GM12891 (cell line): ENCODE measurements at regions not wholly inside any gene's neighbourhood (a gene's known extent, or its start where the extent isn't known, plus 50 kb on each side); places are given as distances from the start of the nearest gene placed in this dataset.
"Not testable (repeated sequence)": the region's sequence is repeated elsewhere in the genome, so short reads cannot be mapped to it uniquely, and the experiment has no call there.

Experiments used
- DNase-seq: peaks from one replicate; pipeline ENCODE4 v3.0.0; 2011; ENCODE audit warnings: low spot score; ENCODE audit not compliant: insufficient read length
- FAIRE-seq: peaks from 2 replicates; lab custom pipeline; 2011; peaks lifted over from hg19 to GRCh38; lab: Jason Lieb, UNC
- PAX5 ChIP-seq: IDR thresholded peaks from 2 replicates; pipeline ENCODE4 v1.6.1; 2011; ENCODE audit warnings: low read length, moderate library complexity, mild to moderate bottlenecking; ENCODE audit not compliant: insufficient read depth, severe bottlenecking
- POLR2A ChIP-seq: IDR thresholded peaks from 2 replicates; pipeline ENCODE4 v1.6.1; 2011; ENCODE audit warnings: low read depth, low read length, control low read depth
- POLR2AphosphoS5 ChIP-seq: IDR thresholded peaks from 2 replicates; pipeline ENCODE4 v1.6.1; 2011; ENCODE audit warnings: low read depth, low read length, control low read depth
- POU2F2 ChIP-seq: IDR thresholded peaks from 2 replicates; pipeline ENCODE4 v1.6.1; 2011; ENCODE audit warnings: low read depth, mild to moderate bottlenecking, control low read depth, low read length, moderate library complexity
- SPI1 ChIP-seq: IDR thresholded peaks from 2 replicates; pipeline ENCODE4 v1.6.1; 2011; ENCODE audit warnings: low read depth, low read length, control low read depth
- TAF1 ChIP-seq: IDR thresholded peaks from 2 replicates; pipeline ENCODE4 v1.6.1; 2011; ENCODE audit warnings: low read depth, low read length, control low read depth

GRCh38 chr2:122794100-122794499 lies 1038.6 kb downstream of the TSN start:
- no peak for TF ChIP-seq SPI1
- no peak for TF ChIP-seq POLR2AphosphoS5
- no peak for TF ChIP-seq PAX5
- TF ChIP-seq POU2F2 = no peak
- TF ChIP-seq POLR2A = no peak
- TF ChIP-seq TAF1 = no peak
- DNase-seq (no peak), FAIRE-seq (no peak)

GRCh38 chr2:122795763-122796162 lies 1040.3 kb downstream of the TSN start:
- TF ChIP-seq PAX5 (no peak), TAF1 (no peak), POU2F2 (no peak), POLR2AphosphoS5 (no peak), SPI1 (no peak), POLR2A (no peak)
- DNase-seq = no peak
- no peak for FAIRE-seq

GRCh38 chr2:122799391-122799790 lies 1043.9 kb downstream of the TSN start:
- no peak for FAIRE-seq
- DNase-seq = no peak
- TF ChIP-seq SPI1 = no peak
- no peak for TF ChIP-seq PAX5
- TF ChIP-seq POU2F2 = no peak
- no peak for TF ChIP-seq POLR2AphosphoS5
- TF ChIP-seq TAF1 = no peak

GRCh38 chr2:122800781-122801180 lies 1045.3 kb downstream of the TSN start:
- DNase-seq (no peak), FAIRE-seq (no peak)
- TF ChIP-seq TAF1 (no peak), SPI1 (no peak), PAX5 (no peak), POU2F2 (no peak), POLR2AphosphoS5 (no peak), POLR2A (no peak)

- TF ChIP-seq PAX5 (no peak), SPI1 (no peak), TAF1 (no peak), POLR2AphosphoS5 (no peak), POLR2A (no peak), POU2F2 (no peak)
- DNase-seq (no peak), FAIRE-seq (no peak)
Measured at GRCh38 chr2:122804494-122804893, 1049.0 kb downstream of the TSN start.

GRCh38 chr2:122805346-122805745 lies 1049.9 kb downstream of the TSN start:
- no peak for DNase-seq

GRCh38 chr2:122808286-122808969 lies 1053.0 kb downstream of the TSN start:
- DNase-seq (no peak), FAIRE-seq (no peak)
- TF ChIP-seq TAF1 = no peak
- no peak for TF ChIP-seq POLR2A
- TF ChIP-seq PAX5 = no peak
- TF ChIP-seq POLR2AphosphoS5 = no peak
- TF ChIP-seq POU2F2 = no peak
- TF ChIP-seq SPI1 = no peak

More at GRCh38 chr2:122805346-122805745, 1049.9 kb downstream of the TSN start:
- peak; percentile 23 for FAIRE-seq
- TF ChIP-seq PAX5 (no peak), POU2F2 (no peak), POLR2AphosphoS5 (no peak)

- FAIRE-seq, DNase-seq: not testable (repeated sequence)
Measured at GRCh38 chr2:122812214-122812613, 1056.8 kb downstream of the TSN start.

- DNase-seq (no peak), FAIRE-seq (no peak)
- no peak for TF ChIP-seq POLR2AphosphoS5
- no peak for TF ChIP-seq SPI1
- TF ChIP-seq POU2F2 = no peak
- no peak for TF ChIP-seq PAX5
- TF ChIP-seq TAF1 = no peak
- TF ChIP-seq POLR2A = no peak
Measured at GRCh38 chr2:122815120-122815519, 1059.7 kb downstream of the TSN start.

- FAIRE-seq (no peak), DNase-seq (no peak)
- no peak for TF ChIP-seq PAX5
- TF ChIP-seq POLR2AphosphoS5 = no peak
- TF ChIP-seq POLR2A = no peak
- no peak for TF ChIP-seq POU2F2
- TF ChIP-seq SPI1 = no peak
Measured at GRCh38 chr2:122816803-122817202, 1061.4 kb downstream of the TSN start.
